GM12875 (cell line): ENCODE measurements at regions not wholly inside any gene's neighbourhood (a gene's known extent, or its start where the extent isn't known, plus 50 kb on each side); places are given as distances from the start of the nearest gene placed in this dataset.
"Not testable (repeated sequence)": the region's sequence is repeated elsewhere in the genome, so short reads cannot be mapped to it uniquely, and the experiment has no call there.

ENCODE experiments used
- H3K4me3 ChIP-seq: one replicate; pipeline ENCODE4 v1.5.1; 2011; ENCODE audit warnings: low read depth, low read length, control low read depth
- TF ChIP-seq, protein P1 (sequence below): IDR thresholded peaks from 2 replicates; pipeline ENCODE4 v1.5.1; 2011; ENCODE audit warnings: low read depth, mild to moderate bottlenecking, control low read depth, inconsistent platforms, low read length, moderate library complexity, borderline replicate concordance; ENCODE audit not compliant: insufficient read depth

- TF ChIP-seq, protein P1, sequence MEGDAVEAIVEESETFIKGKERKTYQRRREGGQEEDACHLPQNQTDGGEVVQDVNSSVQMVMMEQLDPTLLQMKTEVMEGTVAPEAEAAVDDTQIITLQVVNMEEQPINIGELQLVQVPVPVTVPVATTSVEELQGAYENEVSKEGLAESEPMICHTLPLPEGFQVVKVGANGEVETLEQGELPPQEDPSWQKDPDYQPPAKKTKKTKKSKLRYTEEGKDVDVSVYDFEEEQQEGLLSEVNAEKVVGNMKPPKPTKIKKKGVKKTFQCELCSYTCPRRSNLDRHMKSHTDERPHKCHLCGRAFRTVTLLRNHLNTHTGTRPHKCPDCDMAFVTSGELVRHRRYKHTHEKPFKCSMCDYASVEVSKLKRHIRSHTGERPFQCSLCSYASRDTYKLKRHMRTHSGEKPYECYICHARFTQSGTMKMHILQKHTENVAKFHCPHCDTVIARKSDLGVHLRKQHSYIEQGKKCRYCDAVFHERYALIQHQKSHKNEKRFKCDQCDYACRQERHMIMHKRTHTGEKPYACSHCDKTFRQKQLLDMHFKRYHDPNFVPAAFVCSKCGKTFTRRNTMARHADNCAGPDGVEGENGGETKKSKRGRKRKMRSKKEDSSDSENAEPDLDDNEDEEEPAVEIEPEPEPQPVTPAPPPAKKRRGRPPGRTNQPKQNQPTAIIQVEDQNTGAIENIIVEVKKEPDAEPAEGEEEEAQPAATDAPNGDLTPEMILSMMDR = no peak
- no peak overlapping the region for H3K4me3 ChIP-seq
Measured at GRCh38 chr13:90640976-90641375, 706.5 kb upstream of the MIR17HG start.

DNA sequence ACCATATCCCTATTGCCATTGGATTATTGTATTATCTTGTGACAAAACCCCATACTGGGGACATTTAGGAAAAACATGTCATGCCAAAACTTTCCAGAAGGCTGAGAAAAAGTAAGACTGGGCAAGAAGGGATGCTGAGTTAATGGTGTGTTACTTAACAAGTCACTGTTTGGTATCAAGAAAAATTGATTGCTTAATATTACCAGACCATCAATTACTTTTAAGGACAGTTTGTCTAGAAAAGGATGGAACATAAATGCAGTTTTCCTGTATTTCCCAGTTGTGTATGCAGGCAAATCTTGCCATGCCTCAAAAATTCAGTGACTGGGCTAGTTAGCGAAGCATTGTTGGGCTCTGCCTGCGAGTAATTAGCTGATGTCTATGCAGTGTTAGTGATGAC lies 705.6 kb upstream of the MIR17HG start:
- H3K4me3 ChIP-seq = no peak overlapping the region
- TF ChIP-seq, protein P1 = no peak

GRCh38 chr13:90645582-90645981 lies 701.9 kb upstream of the MIR17HG start:
- H3K4me3 ChIP-seq = no peak overlapping the region
- TF ChIP-seq, protein P1 = no peak

GRCh38 chr13:90648497-90648896 lies 699.0 kb upstream of the MIR17HG start:
- no peak overlapping the region for H3K4me3 ChIP-seq
- TF ChIP-seq, protein P1 = no peak

- TF ChIP-seq, protein P1 = no peak
Measured at GRCh38 chr13:90652036-90652435, 695.5 kb upstream of the MIR17HG start.

DNA sequence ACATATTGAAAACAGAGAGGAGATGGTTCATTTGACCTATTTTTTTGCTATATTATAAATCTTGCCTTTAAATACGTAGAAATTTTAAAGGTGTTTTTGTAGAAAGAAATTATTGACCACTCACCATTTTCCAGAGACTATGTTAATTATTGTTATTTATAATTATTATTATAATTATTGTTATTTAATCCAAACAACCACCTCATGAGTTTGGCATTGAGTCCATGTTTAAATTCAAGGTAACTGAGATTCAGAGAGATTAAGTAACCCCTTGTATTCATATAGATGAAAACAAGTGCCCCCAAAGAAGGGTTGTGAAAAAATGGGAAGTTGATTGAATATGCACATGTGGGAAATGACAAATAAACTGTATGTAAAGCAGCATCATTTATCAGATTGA lies 692.5 kb upstream of the MIR17HG start:
- TF ChIP-seq, protein P1 = no peak
- H3K4me3 ChIP-seq = no peak overlapping the region

More at GRCh38 chr13:90652036-90652435, 695.5 kb upstream of the MIR17HG start:
- no peak overlapping the region for H3K4me3 ChIP-seq

DNA sequence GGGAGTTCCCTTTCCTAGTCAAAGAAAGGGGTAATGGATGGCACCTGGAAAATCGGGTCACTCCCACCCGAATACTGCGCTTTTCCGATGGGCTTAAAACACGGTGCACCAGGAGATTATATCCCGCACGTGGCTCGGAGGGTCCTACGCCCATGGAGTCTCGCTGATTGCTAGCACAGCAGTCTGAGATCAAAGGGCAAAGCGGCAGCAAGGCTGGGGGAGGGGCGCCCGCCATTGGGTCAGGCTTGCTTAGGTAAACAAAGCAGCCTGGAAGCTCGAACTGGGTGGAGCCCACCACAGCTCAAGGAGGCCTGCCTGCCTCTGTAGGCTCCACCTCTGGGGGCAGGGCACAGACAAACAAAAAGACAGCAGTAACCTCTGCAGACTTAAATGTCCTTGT lies 683.3 kb upstream of the MIR17HG start:
- not testable (repeated sequence) for H3K4me3 ChIP-seq

- no peak overlapping the region for H3K4me3 ChIP-seq
- TF ChIP-seq, protein P1 = no peak
Measured at GRCh38 chr13:90673746-90674145, 673.7 kb upstream of the MIR17HG start.
